CD4-positive, CD25-positive, alpha-beta regulatory T cell (primary cell): ENCODE measurements at regions not wholly inside any gene's neighbourhood (a gene's known extent, or its start where the extent isn't known, plus 50 kb on each side); places are given as distances from the start of the nearest gene placed in this dataset.

ENCODE experiments used
- ATAC-seq, 2 donors: fragments of 150-1000 bp; cut with Tn5 transposase; one replicate each; pipeline ENCODE4 v1.10.0; 2021; ENCODE audit warnings: low read depth in 2 of 2, moderate number of reproducible peaks in 2 of 2, moderate library complexity in 1 of 2
- DNase-seq, 3 donors: peaks; one replicate each; pipeline versions ENCODE4 v3.0.0 to v3.0.0-alpha.2; 2012 to 2022; ENCODE audit warnings: mixed read lengths in 1 of 3
- H3K27ac ChIP-seq: one replicate; pipeline ENCODE4 v1.7.0; 2013; ENCODE audit warnings: mild to moderate bottlenecking, low read length; ENCODE audit not compliant: insufficient read depth, poor library complexity, severe bottlenecking
- H3K27me3 ChIP-seq: one replicate; pipeline ENCODE4 v1.7.0; 2013; ENCODE audit warnings: low read length; ENCODE audit not compliant: control insufficient read depth, insufficient read depth
- H3K36me3 ChIP-seq: one replicate; pipeline ENCODE4 v1.7.0; 2013; ENCODE audit warnings: mild to moderate bottlenecking, low read length, moderate library complexity; ENCODE audit not compliant: control insufficient read depth, insufficient read depth
- H3K4me1 ChIP-seq: 2 replicates; pipeline ENCODE4 v1.7.0; 2013; ENCODE audit warnings: mild to moderate bottlenecking, low read length; ENCODE audit not compliant: insufficient read depth, control insufficient read depth, poor library complexity, severe bottlenecking
- H3K4me3 ChIP-seq: one replicate; pipeline ENCODE4 v1.7.0; 2013; ENCODE audit warnings: low read depth, mild to moderate bottlenecking, low read length, moderate library complexity
- H3K9me3 ChIP-seq, 2 experiments: 1 replicate in 1 of 2; 2 replicates in 1 of 2; pipeline ENCODE4 v1.7.0; 2013; ENCODE audit warnings: low read length in 2 of 2, mild to moderate bottlenecking in 1 of 2, moderate library complexity in 1 of 2; ENCODE audit not compliant: control insufficient read depth in 2 of 2
- H3K27ac Mint-ChIP-seq, 3 donors: one replicate each; pipeline ENCODE4 v1.8.0; 2020 to 2022; ENCODE audit warnings: mild to moderate bottlenecking in 3 of 3, mixed read lengths in 3 of 3, moderate library complexity in 2 of 3
- H3K27me3 Mint-ChIP-seq: one replicate; pipeline ENCODE4 v1.8.0; 2022; ENCODE audit warnings: mild to moderate bottlenecking, mixed read lengths
- H3K36me3 Mint-ChIP-seq: one replicate; pipeline ENCODE4 v1.8.0; 2020; ENCODE audit warnings: mixed read lengths
- H3K4me1 Mint-ChIP-seq, 4 donors: one replicate each; pipeline ENCODE4 v1.8.0; 2020 to 2022; ENCODE audit warnings: mixed read lengths in 4 of 4, mild to moderate bottlenecking in 1 of 4
- H3K4me3 Mint-ChIP-seq, 4 donors: one replicate each; pipeline ENCODE4 v1.8.0; 2020 to 2022; ENCODE audit warnings: mild to moderate bottlenecking in 4 of 4, mixed read lengths in 4 of 4, moderate library complexity in 3 of 4
- H3K9me3 Mint-ChIP-seq, 7 donors: one replicate each; pipeline ENCODE4 v1.8.0; 2020 to 2022; ENCODE audit warnings: mixed read lengths in 7 of 7, mild to moderate bottlenecking in 3 of 7, moderate library complexity in 2 of 7

- no peaks in the 10 kb centered on the region for H3K4me1 ChIP-seq
- H3K27me3 ChIP-seq: no peaks in the 10 kb centered on the region
- H3K36me3 Mint-ChIP-seq: no peaks in the 10 kb centered on the region
- H3K27me3 Mint-ChIP-seq: no peaks in the 10 kb centered on the region
- no peak overlapping the region for H3K27ac Mint-ChIP-seq
- H3K36me3 ChIP-seq: no peaks in the 10 kb centered on the region
- no peak for ATAC-seq
- H3K4me3 Mint-ChIP-seq: no peak overlapping the region
- H3K9me3 ChIP-seq: no peaks in the 10 kb centered on the region
- no peak overlapping the region for H3K27ac ChIP-seq
- H3K9me3 Mint-ChIP-seq: peaks cover 2 to 19% (median 3%) of the 10 kb centered on the region in 7 donors
- no peak overlapping the region for H3K4me3 ChIP-seq
- no peak for DNase-seq
- H3K4me1 Mint-ChIP-seq: no peaks in the 10 kb centered on the region
Observed at GRCh38 chr18:68435581-68435980, 279.3 kb downstream of the TMX3 start.

GRCh38 chr18:68431922-68432198 is 283.0 kb downstream of the TMX3 start:
- DNase-seq: no peak
- no peak overlapping the region for H3K4me3 Mint-ChIP-seq
- no peaks in the 10 kb centered on the region for H3K27me3 Mint-ChIP-seq
- Histone ChIP-seq H3K4me1 (no peaks in the 10 kb centered on the region), H3K27ac (no peak overlapping the region), H3K36me3 (no peaks in the 10 kb centered on the region), H3K27me3 (no peaks in the 10 kb centered on the region), H3K9me3 (no peaks in the 10 kb centered on the region), H3K4me3 (no peak overlapping the region)
- no peaks in the 10 kb centered on the region for H3K4me1 Mint-ChIP-seq
- H3K36me3 Mint-ChIP-seq: no peaks in the 10 kb centered on the region
- ATAC-seq: no peak
- no peak overlapping the region for H3K27ac Mint-ChIP-seq
- H3K9me3 Mint-ChIP-seq: peaks cover 0 to 9% (median 0%) of the 10 kb centered on the region in 7 donors

GRCh38 chr18:68431111-68431921 is 283.6 kb downstream of the TMX3 start:
- Histone ChIP-seq H3K27ac (no peak overlapping the region), H3K27me3 (no peaks in the 10 kb centered on the region), H3K36me3 (no peaks in the 10 kb centered on the region), H3K4me1 (no peaks in the 10 kb centered on the region), H3K9me3 (no peaks in the 10 kb centered on the region), H3K4me3 (no peak overlapping the region)
- Mint-ChIP-seq H3K4me1 (no peaks in the 10 kb centered on the region), H3K27me3 (no peaks in the 10 kb centered on the region), H3K27ac (no peak overlapping the region), H3K9me3 (peaks cover 0 to 5% (median 0%) of the 10 kb centered on the region in 7 donors), H3K4me3 (no peak overlapping the region), H3K36me3 (no peaks in the 10 kb centered on the region)
- ATAC-seq (no peak), DNase-seq (no peak)

- no peak overlapping the region for H3K27ac ChIP-seq
- no peaks in the 10 kb centered on the region for H3K27me3 Mint-ChIP-seq
- H3K9me3 Mint-ChIP-seq: no peaks in the 10 kb centered on the region
- H3K36me3 ChIP-seq: no peaks in the 10 kb centered on the region
- ATAC-seq (no peak), DNase-seq (no peak)
- H3K27ac Mint-ChIP-seq: no peak overlapping the region
- no peaks in the 10 kb centered on the region for H3K4me1 Mint-ChIP-seq
- no peaks in the 10 kb centered on the region for H3K36me3 Mint-ChIP-seq
- no peaks in the 10 kb centered on the region for H3K27me3 ChIP-seq
- H3K4me1 ChIP-seq: no peaks in the 10 kb centered on the region
- no peak overlapping the region for H3K4me3 ChIP-seq
- H3K4me3 Mint-ChIP-seq: no peak overlapping the region
- H3K9me3 ChIP-seq: no peaks in the 10 kb centered on the region
Observed at GRCh38 chr18:68429841-68430240, 285.1 kb downstream of the TMX3 start.

GRCh38 chr18:68429111-68429510 is 285.8 kb downstream of the TMX3 start:
- Mint-ChIP-seq H3K9me3 (no peaks in the 10 kb centered on the region), H3K4me1 (no peaks in the 10 kb centered on the region), H3K27me3 (no peaks in the 10 kb centered on the region), H3K27ac (no peak overlapping the region), H3K4me3 (no peak overlapping the region), H3K36me3 (no peaks in the 10 kb centered on the region)
- Histone ChIP-seq H3K36me3 (no peaks in the 10 kb centered on the region), H3K27me3 (no peaks in the 10 kb centered on the region), H3K4me3 (no peak overlapping the region), H3K4me1 (no peaks in the 10 kb centered on the region), H3K9me3 (no peaks in the 10 kb centered on the region), H3K27ac (no peak overlapping the region)
- DNase-seq: no peak
- no peak for ATAC-seq

GRCh38 chr18:68428661-68429060 is 286.2 kb downstream of the TMX3 start:
- Mint-ChIP-seq H3K27me3 (no peaks in the 10 kb centered on the region), H3K9me3 (no peaks in the 10 kb centered on the region), H3K27ac (no peak overlapping the region), H3K4me3 (no peak overlapping the region), H3K4me1 (no peaks in the 10 kb centered on the region), H3K36me3 (no peaks in the 10 kb centered on the region)
- H3K4me1 ChIP-seq: no peaks in the 10 kb centered on the region
- no peak for DNase-seq
- no peak for ATAC-seq
- H3K4me3 ChIP-seq: no peak overlapping the region
- H3K9me3 ChIP-seq: no peaks in the 10 kb centered on the region
- H3K27ac ChIP-seq: no peak overlapping the region
- no peaks in the 10 kb centered on the region for H3K36me3 ChIP-seq
- no peaks in the 10 kb centered on the region for H3K27me3 ChIP-seq

GRCh38 chr18:68427951-68428401 is 286.9 kb downstream of the TMX3 start:
- no peaks in the 10 kb centered on the region for H3K9me3 ChIP-seq
- DNase-seq: no peak
- H3K27ac ChIP-seq: no peak overlapping the region
- H3K27ac Mint-ChIP-seq: no peak overlapping the region
- H3K27me3 ChIP-seq: no peaks in the 10 kb centered on the region
- no peaks in the 10 kb centered on the region for H3K27me3 Mint-ChIP-seq
- H3K4me1 Mint-ChIP-seq: no peaks in the 10 kb centered on the region
- H3K4me3 ChIP-seq: no peak overlapping the region
- no peak overlapping the region for H3K4me3 Mint-ChIP-seq
- H3K36me3 ChIP-seq: no peaks in the 10 kb centered on the region
- H3K9me3 Mint-ChIP-seq: peaks cover 0 to 2% (median 0%) of the 10 kb centered on the region in 7 donors
- H3K4me1 ChIP-seq: no peaks in the 10 kb centered on the region
- no peaks in the 10 kb centered on the region for H3K36me3 Mint-ChIP-seq
- no peak for ATAC-seq

GRCh38 chr18:68426731-68427315 is 288.1 kb downstream of the TMX3 start:
- Histone ChIP-seq H3K27me3 (no peaks in the 10 kb centered on the region), H3K36me3 (no peaks in the 10 kb centered on the region), H3K27ac (no peak overlapping the region), H3K4me3 (no peak overlapping the region), H3K4me1 (no peaks in the 10 kb centered on the region), H3K9me3 (no peaks in the 10 kb centered on the region)
- no peaks in the 10 kb centered on the region for H3K27me3 Mint-ChIP-seq
- peaks cover 0 to 6% (median 0%) of the 10 kb centered on the region in 7 donors for H3K9me3 Mint-ChIP-seq
- H3K36me3 Mint-ChIP-seq: no peaks in the 10 kb centered on the region
- H3K27ac Mint-ChIP-seq: no peak overlapping the region
- H3K4me1 Mint-ChIP-seq: no peaks in the 10 kb centered on the region
- H3K4me3 Mint-ChIP-seq: no peak overlapping the region
- ATAC-seq: no peak
- DNase-seq: no peak
